BJ (cell line): ENCODE measurements at regions not wholly inside any gene's neighbourhood (a gene's known extent, or its start where the extent isn't known, plus 50 kb on each side); places are given as distances from the start of the nearest gene placed in this dataset.

ENCODE experiments used
- CTCF ChIA-PET: fragments of 350-600 bp; formaldehyde crosslinking; extraction: SDS; loops from one replicate; lab custom pipeline; 2021; ENCODE audit warnings: antibody characterized with exemption, inconsistent platforms; lab: Yijun Ruan, JAX
- POLR2A ChIA-PET: fragments of 300-600 bp; sonication (Branson Sonifier 250); formaldehyde crosslinking; extraction: SDS; loops from one replicate; lab custom pipeline; 2021; ENCODE audit warnings: antibody characterized with exemption; lab: Charles Lee
- DNase-seq: peaks from one replicate; pipeline ENCODE4 v3.0.0-alpha.2; 2011; ENCODE audit warnings: low read depth
- H3K27me3 ChIP-seq: 2 replicates; pipeline ENCODE4 v1.6.0; 2011; ENCODE audit warnings: low read length; ENCODE audit not compliant: control insufficient read depth, insufficient read depth
- H3K36me3 ChIP-seq: 2 replicates; pipeline ENCODE4 v1.5.1; 2011; ENCODE audit warnings: low read length; ENCODE audit not compliant: control insufficient read depth, insufficient read depth
- H3K4me3 ChIP-seq: 2 replicates; pipeline ENCODE4 v1.5.1; 2011; ENCODE audit warnings: low read depth, mild to moderate bottlenecking, control low read depth, low read length
- TF ChIP-seq, protein P1 (sequence below): IDR thresholded peaks from 2 replicates; pipeline ENCODE4 v1.5.1; 2011; ENCODE audit warnings: low read depth, mild to moderate bottlenecking, control low read depth, inconsistent platforms, low read length, moderate library complexity; ENCODE audit not compliant: insufficient read depth

DNA sequence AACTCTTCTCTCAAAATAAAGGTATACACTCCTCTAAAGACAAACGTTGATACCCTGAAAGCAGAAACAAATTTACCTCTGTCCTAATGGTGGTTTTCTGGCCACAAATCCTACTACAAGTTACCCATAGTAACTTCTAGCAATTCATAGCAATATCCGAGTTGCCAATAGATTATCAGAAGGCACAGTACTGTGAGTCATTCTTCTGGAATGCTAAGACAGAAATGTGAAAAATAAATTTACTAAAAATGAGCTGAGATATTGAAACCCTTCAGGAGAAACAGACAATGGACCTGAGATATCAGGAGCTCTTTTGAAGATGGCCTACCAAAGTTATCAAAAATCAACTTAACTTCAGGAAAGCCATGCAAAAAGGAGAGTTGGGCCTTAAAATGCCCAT lies 715.0 kb upstream of the ADAMTS5 start:
- Histone ChIP-seq H3K4me3 (no peak overlapping the region), H3K36me3 (no peaks in the 10 kb centered on the region), H3K27me3 (no peaks in the 10 kb centered on the region)
- POLR2A ChIA-PET, result no interaction called here
- DNase-seq, result no peak
- TF ChIP-seq, protein P1, sequence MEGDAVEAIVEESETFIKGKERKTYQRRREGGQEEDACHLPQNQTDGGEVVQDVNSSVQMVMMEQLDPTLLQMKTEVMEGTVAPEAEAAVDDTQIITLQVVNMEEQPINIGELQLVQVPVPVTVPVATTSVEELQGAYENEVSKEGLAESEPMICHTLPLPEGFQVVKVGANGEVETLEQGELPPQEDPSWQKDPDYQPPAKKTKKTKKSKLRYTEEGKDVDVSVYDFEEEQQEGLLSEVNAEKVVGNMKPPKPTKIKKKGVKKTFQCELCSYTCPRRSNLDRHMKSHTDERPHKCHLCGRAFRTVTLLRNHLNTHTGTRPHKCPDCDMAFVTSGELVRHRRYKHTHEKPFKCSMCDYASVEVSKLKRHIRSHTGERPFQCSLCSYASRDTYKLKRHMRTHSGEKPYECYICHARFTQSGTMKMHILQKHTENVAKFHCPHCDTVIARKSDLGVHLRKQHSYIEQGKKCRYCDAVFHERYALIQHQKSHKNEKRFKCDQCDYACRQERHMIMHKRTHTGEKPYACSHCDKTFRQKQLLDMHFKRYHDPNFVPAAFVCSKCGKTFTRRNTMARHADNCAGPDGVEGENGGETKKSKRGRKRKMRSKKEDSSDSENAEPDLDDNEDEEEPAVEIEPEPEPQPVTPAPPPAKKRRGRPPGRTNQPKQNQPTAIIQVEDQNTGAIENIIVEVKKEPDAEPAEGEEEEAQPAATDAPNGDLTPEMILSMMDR, result no peak
- CTCF ChIA-PET, result no interaction called here

DNA sequence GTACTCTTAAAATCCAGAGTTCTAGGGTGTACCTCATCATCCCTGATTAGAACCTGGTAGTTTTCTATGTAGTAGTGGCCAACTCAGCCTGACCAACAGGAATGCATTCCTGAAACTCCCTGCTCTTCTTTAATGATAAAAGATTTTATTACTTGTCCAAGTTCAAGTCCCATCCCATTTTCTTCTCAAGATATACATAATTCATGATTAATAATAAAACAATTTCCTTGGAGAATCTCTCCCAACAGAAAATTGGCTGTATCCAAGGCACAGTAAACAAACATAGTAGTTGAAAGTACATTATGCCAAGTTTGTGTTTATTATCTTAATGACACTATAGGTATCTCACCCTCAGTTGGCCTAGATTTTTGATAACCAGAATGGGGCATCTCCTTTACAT lies 714.1 kb upstream of the ADAMTS5 start:
- TF ChIP-seq, protein P1, result no peak
- Histone ChIP-seq H3K27me3 (no peaks in the 10 kb centered on the region), H3K36me3 (no peaks in the 10 kb centered on the region), H3K4me3 (no peak overlapping the region)
- ChIA-PET CTCF (interaction anchor here (0.6 kb wide), 1 partner anchor 145 kb away, joined by 3 read pairs; no protein-coding TSS in a partner anchor), POLR2A (no interaction called here)
- peak; percentile 54 for DNase-seq

DNA sequence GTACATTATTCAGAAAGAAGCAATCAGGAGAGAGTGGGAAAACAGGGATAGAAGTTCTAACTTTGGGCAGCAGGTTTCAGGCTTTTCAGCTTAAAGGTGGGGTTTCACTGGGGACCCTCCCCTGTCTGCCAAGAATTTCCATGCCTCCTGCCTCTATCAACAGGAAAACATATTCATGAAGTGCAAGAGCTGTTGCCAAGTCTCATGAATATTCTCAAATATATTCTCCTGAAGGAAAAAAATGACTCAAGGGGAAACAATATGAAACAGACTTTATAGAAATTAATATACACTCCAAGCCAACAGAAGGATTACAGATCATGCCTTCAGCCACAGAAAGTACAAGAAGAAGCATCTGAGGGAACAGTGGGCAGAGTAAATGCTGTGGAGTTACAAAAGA lies 713.3 kb upstream of the ADAMTS5 start:
- DNase-seq, result no peak
- Histone ChIP-seq H3K4me3 (no peak overlapping the region), H3K36me3 (no peaks in the 10 kb centered on the region), H3K27me3 (no peaks in the 10 kb centered on the region)
- ChIA-PET CTCF (interaction anchor here (0.6 to 1.1 kb wide), 3 partner anchors 31 to 769 kb away, joined by 3 to 4 read pairs (median 3); no protein-coding TSS in a partner anchor), POLR2A (no interaction called here)
- TF ChIP-seq, protein P1, result no peak

DNA sequence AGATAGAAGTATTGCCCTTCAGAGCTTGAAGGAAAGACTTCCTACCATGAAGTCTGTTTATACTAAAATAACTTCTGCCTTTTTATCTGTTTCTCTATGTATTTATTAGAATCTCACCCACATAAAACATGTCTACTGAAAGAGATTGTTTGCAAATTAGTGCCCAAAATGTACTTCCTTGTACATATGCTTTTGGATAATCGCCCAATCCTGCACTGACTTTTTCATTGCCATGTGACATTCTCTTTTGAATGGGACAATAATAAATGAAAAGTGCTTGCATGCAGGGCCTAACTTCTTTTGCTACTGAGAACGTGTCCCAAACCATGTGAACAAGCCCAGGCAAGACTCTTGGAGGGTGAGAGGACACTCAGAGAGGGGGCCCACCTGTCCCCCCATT lies 711.6 kb upstream of the ADAMTS5 start:
- TF ChIP-seq, protein P1, result no peak
- no peaks in the 10 kb centered on the region for H3K36me3 ChIP-seq
- ChIA-PET CTCF (interaction anchor here (0.9 to 1.0 kb wide), 2 partner anchors 22 to 55 kb away, joined by 3 to 4 read pairs; no protein-coding TSS in a partner anchor), POLR2A (no interaction called here)
- DNase-seq, result no peak
- H3K4me3 ChIP-seq, result no peak overlapping the region
- H3K27me3 ChIP-seq, result no peaks in the 10 kb centered on the region

DNA sequence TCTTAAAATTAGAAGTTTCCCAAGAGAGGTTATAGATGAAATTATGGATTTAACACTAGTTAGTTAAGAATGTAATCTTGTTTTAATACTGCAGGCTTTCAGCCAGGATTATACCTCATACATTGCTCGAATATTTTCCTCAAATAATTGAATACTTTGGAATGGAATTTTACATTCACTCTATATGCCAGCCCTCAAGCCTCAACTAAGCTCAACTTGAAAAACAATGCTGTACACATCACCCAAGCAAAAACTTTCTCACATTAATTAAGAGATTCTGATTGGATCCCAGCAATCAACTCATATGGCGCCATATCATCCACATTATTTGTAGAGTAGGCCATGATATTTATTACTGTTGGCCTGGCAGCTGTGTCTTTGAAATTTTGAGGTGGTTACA lies 710.7 kb upstream of the ADAMTS5 start:
- Histone ChIP-seq H3K27me3 (no peaks in the 10 kb centered on the region), H3K36me3 (no peaks in the 10 kb centered on the region), H3K4me3 (no peak overlapping the region)
- POLR2A ChIA-PET, result no interaction called here
- CTCF ChIA-PET, result no interaction called here
- no peak for DNase-seq
- TF ChIP-seq, protein P1, result no peak
